BLaER1 treated with 17β-estradiol and CSF1 and Interleukin-3, amounts not matched to agents 10 nM and 100 nM (cell line): ENCODE measurements at regions not wholly inside any gene's neighbourhood (a gene's known extent, or its start where the extent isn't known, plus 50 kb on each side); places are given as distances from the start of the nearest gene placed in this dataset.
"Not testable (repeated sequence)": the region's sequence is repeated elsewhere in the genome, so short reads cannot be mapped to it uniquely, and the experiment has no call there.

ENCODE experiments used
- H3K27ac ChIP-seq, 11 experiments: shearing (Covaris generic); formaldehyde crosslinking; 2 replicates each; pipeline ENCODE4 v1.8.1; 2022
- H3K27me3 ChIP-seq, 11 experiments: shearing (Covaris generic); formaldehyde crosslinking; 2 replicates each; pipeline ENCODE4 v1.8.1; 2022
- H3K36me3 ChIP-seq, 11 experiments: shearing (Covaris generic); formaldehyde crosslinking; 2 replicates each; pipeline ENCODE4 v1.8.1; 2022
- H3K4me1 ChIP-seq, 10 experiments: shearing (Covaris generic); formaldehyde crosslinking; 2 replicates each; pipeline ENCODE4 v1.8.1; 2022
- H3K4me2 ChIP-seq, 11 experiments: shearing (Covaris generic); formaldehyde crosslinking; 2 replicates each; pipeline ENCODE4 v1.8.1; 2022
- H3K4me3 ChIP-seq, 10 experiments: shearing (Covaris generic); formaldehyde crosslinking; 2 replicates each; pipeline ENCODE4 v1.8.1; 2022
- H3K9ac ChIP-seq, 11 experiments: shearing (Covaris generic); formaldehyde crosslinking; 2 replicates each; pipeline ENCODE4 v1.8.1; 2022
- H3K9me3 ChIP-seq, 11 experiments: shearing (Covaris generic); formaldehyde crosslinking; replicated peaks in 1 of 11; 2 replicates each; pipeline ENCODE4 v1.8.1; 2022
- H4K20me1 ChIP-seq, 11 experiments: shearing (Covaris generic); formaldehyde crosslinking; 2 replicates each; pipeline ENCODE4 v1.8.1; 2022
- Cebpa-rat ChIP-seq, 11 experiments: shearing (Covaris generic); IDR thresholded peaks; 2 replicates each; pipeline ENCODE4 v1.8.1; 2022

GRCh38 chr11:69869311-69869939 lies 50.2 kb upstream of the FGF3 start:
- H3K9me3 ChIP-seq: no peaks in the 10 kb centered on the region
- no peak for TF ChIP-seq Cebpa-rat (IDR thresholded peaks at IDR 0.05)

GRCh38 chr11:69870766-69871165 lies 51.5 kb upstream of the FGF3 start:
- peaks cover 18 to 36% (median 31%) of the 10 kb centered on the region in 11 experiments for H3K27me3 ChIP-seq
- no peak overlapping the region for H3K4me2 ChIP-seq
- H3K36me3 ChIP-seq: no peaks in the 10 kb centered on the region
- no peak overlapping the region for H3K27ac ChIP-seq
- H4K20me1 ChIP-seq: peaks cover 0 to 26% (median 0%) of the 10 kb centered on the region in 11 experiments; a peak in 7 of 22 replicates
- no peaks in the 10 kb centered on the region for H3K9me3 ChIP-seq
- no peak overlapping the region for H3K4me3 ChIP-seq
- no peak overlapping the region for H3K9ac ChIP-seq
- peaks cover 4 to 22% (median 14%) of the 10 kb centered on the region in 10 experiments; a peak in 18 of 20 replicates for H3K4me1 ChIP-seq
- TF ChIP-seq Cebpa-rat (IDR thresholded peaks at IDR 0.05): no peak

More at GRCh38 chr11:69869311-69869939, 50.2 kb upstream of the FGF3 start:
- peaks cover 0 to 26% (median 0%) of the 10 kb centered on the region in 11 experiments; a peak in 6 of 22 replicates for H4K20me1 ChIP-seq
- H3K27me3 ChIP-seq: peaks cover 18 to 36% (median 31%) of the 10 kb centered on the region in 11 experiments
- no peak overlapping the region for H3K27ac ChIP-seq
- no peak overlapping the region for H3K4me3 ChIP-seq
- no peak overlapping the region for H3K9ac ChIP-seq
- H3K4me1 ChIP-seq: peaks cover 4 to 22% (median 14%) of the 10 kb centered on the region in 10 experiments; a peak in 18 of 20 replicates
- no peaks in the 10 kb centered on the region for H3K36me3 ChIP-seq
- H3K4me2 ChIP-seq: no peak overlapping the region

- Histone ChIP-seq H3K9me3 (no peaks in the 10 kb centered on the region), H3K36me3 (no peaks in the 10 kb centered on the region), H3K27ac (no peak overlapping the region), H4K20me1 (peaks cover 0 to 14% (median 0%) of the 10 kb centered on the region in 11 experiments; a peak in 6 of 22 replicates), H3K4me2 (no peak overlapping the region), H3K4me3 (no peak overlapping the region), H3K27me3 (peaks cover 5 to 14% (median 12%) of the 10 kb centered on the region in 11 experiments), H3K9ac (no peak overlapping the region), H3K4me1 (peaks cover 3 to 6% (median 4%) of the 10 kb centered on the region in 10 experiments; a peak in 17 of 20 replicates)
- no peak for TF ChIP-seq Cebpa-rat (IDR thresholded peaks at IDR 0.05)
These were observed 54.2 kb upstream of the FGF3 start for GRCh38 chr11:69873166-69874077.

- Histone ChIP-seq H4K20me1 (peaks cover 0 to 11% (median 0%) of the 10 kb centered on the region in 11 experiments; a peak in 5 of 22 replicates), H3K4me1 (peaks cover 0 to 4% (median 0%) of the 10 kb centered on the region in 10 experiments; a peak in 1 of 20 replicates), H3K9ac (no peak overlapping the region), H3K27me3 (peaks cover 0 to 5% (median 3%) of the 10 kb centered on the region in 11 experiments; a peak in 12 of 22 replicates), H3K4me2 (no peak overlapping the region), H3K9me3 (no peaks in the 10 kb centered on the region), H3K4me3 (no peak overlapping the region), H3K27ac (no peak overlapping the region), H3K36me3 (no peaks in the 10 kb centered on the region)
- TF ChIP-seq Cebpa-rat (IDR thresholded peaks at IDR 0.05): no peak
These were observed 55.2 kb upstream of the FGF3 start for GRCh38 chr11:69874178-69874983.

GRCh38 chr11:69874984-69875624 lies 55.9 kb upstream of the FGF3 start:
- Histone ChIP-seq H3K4me1 (peaks cover 0 to 3% (median 0%) of the 10 kb centered on the region in 10 experiments; a peak in 1 of 20 replicates), H3K4me2 (no peak overlapping the region), H3K4me3 (no peak overlapping the region), H3K9me3 (no peaks in the 10 kb centered on the region), H3K9ac (no peak overlapping the region), H3K27ac (no peak overlapping the region), H3K36me3 (no peaks in the 10 kb centered on the region), H4K20me1 (peaks cover 0 to 13% (median 0%) of the 10 kb centered on the region in 11 experiments; a peak in 3 of 22 replicates), H3K27me3 (no peaks in the 10 kb centered on the region)
- no peak for TF ChIP-seq Cebpa-rat (IDR thresholded peaks at IDR 0.05)

GRCh38 chr11:69876013-69876412 lies 56.8 kb upstream of the FGF3 start:
- no peaks in the 10 kb centered on the region for H3K4me1 ChIP-seq
- no peaks in the 10 kb centered on the region for H3K27me3 ChIP-seq
- H3K4me2 ChIP-seq: no peak overlapping the region
- no peak overlapping the region for H3K9ac ChIP-seq
- H3K9me3 ChIP-seq: no peaks in the 10 kb centered on the region
- no peak for TF ChIP-seq Cebpa-rat (IDR thresholded peaks at IDR 0.05)
- H3K4me3 ChIP-seq: no peak overlapping the region
- H4K20me1 ChIP-seq: peaks cover 0 to 22% (median 0%) of the 10 kb centered on the region in 11 experiments; a peak in 3 of 22 replicates
- H3K27ac ChIP-seq: no peak overlapping the region
- no peaks in the 10 kb centered on the region for H3K36me3 ChIP-seq

GRCh38 chr11:69877235-69877634 lies 58.0 kb upstream of the FGF3 start:
- Histone ChIP-seq H3K27ac (no peak overlapping the region), H3K4me1 (no peaks in the 10 kb centered on the region), H3K9ac (no peak overlapping the region), H3K4me2 (no peak overlapping the region), H3K27me3 (no peaks in the 10 kb centered on the region), H3K9me3 (no peaks in the 10 kb centered on the region), H3K36me3 (no peaks in the 10 kb centered on the region), H4K20me1 (peaks cover 0 to 23% (median 0%) of the 10 kb centered on the region in 11 experiments; a peak in 6 of 22 replicates), H3K4me3 (no peak overlapping the region)
- no peak for TF ChIP-seq Cebpa-rat (IDR thresholded peaks at IDR 0.05)

- H3K4me3 ChIP-seq, H3K4me2 ChIP-seq, H3K27me3 ChIP-seq, H3K27ac ChIP-seq, H3K4me1 ChIP-seq, H3K9me3 ChIP-seq, H3K9ac ChIP-seq, H3K36me3 ChIP-seq: not testable (repeated sequence)
- peaks cover 0 to 23% (median 0%) of the 10 kb centered on the region in 11 experiments; a peak in 6 of 22 replicates for H4K20me1 ChIP-seq
These were observed 58.5 kb upstream of the FGF3 start for GRCh38 chr11:69877704-69878103.
